NCI-H1105 (cell line): ENCODE measurements at regions not wholly inside any gene's neighbourhood (a gene's known extent, or its start where the extent isn't known, plus 50 kb on each side); places are given as distances from the start of the nearest gene placed in this dataset.

Experiments used
- DNase-seq: peaks from one replicate; lab custom pipeline; 2025; lab: John Stamatoyannopoulos, UW

GRCh38 chr1:87194856-87195255, 133.8 kb upstream of the LMO4 start:
- no peak for DNase-seq

- no peak for DNase-seq
These were observed 132.4 kb upstream of the LMO4 start for GRCh38 chr1:87196110-87196827.

- DNase-seq: no peak
These were observed 131.5 kb upstream of the LMO4 start for GRCh38 chr1:87197156-87197555.

GRCh38 chr1:87197641-87198040, 131.0 kb upstream of the LMO4 start:
- no peak for DNase-seq

GRCh38 chr1:87200875-87201638, 127.6 kb upstream of the LMO4 start:
- peak; percentile 85 for DNase-seq

GRCh38 chr1:87201768-87202167, 126.9 kb upstream of the LMO4 start:
- no peak for DNase-seq

GRCh38 chr1:87202451-87202850, 126.2 kb upstream of the LMO4 start:
- DNase-seq: no peak

- no peak for DNase-seq
These were observed 125.6 kb upstream of the LMO4 start for GRCh38 chr1:87202922-87203655.

GRCh38 chr1:87203904-87204303, 124.8 kb upstream of the LMO4 start:
- DNase-seq: no peak

- DNase-seq: no peak
These were observed 124.2 kb upstream of the LMO4 start for GRCh38 chr1:87204441-87204840.

GRCh38 chr1:87204921-87205320, 123.8 kb upstream of the LMO4 start:
- DNase-seq: no peak

GRCh38 chr1:87206044-87206831, 122.4 kb upstream of the LMO4 start:
- DNase-seq: no peak

GRCh38 chr1:87208080-87208479, 120.6 kb upstream of the LMO4 start:
- no peak for DNase-seq

- DNase-seq: no peak
These were observed 119.7 kb upstream of the LMO4 start for GRCh38 chr1:87208931-87209330.

GRCh38 chr1:87210151-87210550, 118.5 kb upstream of the LMO4 start:
- DNase-seq: no peak

- no peak for DNase-seq
These were observed 116.1 kb upstream of the LMO4 start for GRCh38 chr1:87212431-87213134.

- no peak for DNase-seq
These were observed 115.6 kb upstream of the LMO4 start for GRCh38 chr1:87213135-87213515.

- DNase-seq: no peak
These were observed 113.1 kb upstream of the LMO4 start for GRCh38 chr1:87215592-87215991.

- DNase-seq: no peak
These were observed 110.1 kb upstream of the LMO4 start for GRCh38 chr1:87218618-87219017.

GRCh38 chr1:87219141-87219540, 109.5 kb upstream of the LMO4 start:
- DNase-seq: no peak

GRCh38 chr1:87219626-87220025, 109.1 kb upstream of the LMO4 start:
- DNase-seq: no peak

GRCh38 chr1:87220993-87221392, 107.7 kb upstream of the LMO4 start:
- DNase-seq: no peak
